WTC11 (cell line): ENCODE measurements at regions not wholly inside any gene's neighbourhood (a gene's known extent, or its start where the extent isn't known, plus 50 kb on each side); places are given as distances from the start of the nearest gene placed in this dataset.

Experiments
- ATF1 ChIP-seq: sonication (generic); formaldehyde crosslinking; IDR thresholded peaks from 2 replicates; pipeline ENCODE4 v1.8.1; 2023; ENCODE audit warnings: mild to moderate bottlenecking, moderate library complexity, missing genetic modification reagents
- CREB1 ChIP-seq: sonication (generic); formaldehyde crosslinking; IDR thresholded peaks from 2 replicates; pipeline ENCODE4 v1.8.0; 2023; ENCODE audit warnings: mild to moderate bottlenecking, missing genetic modification reagents
- NFATC4 ChIP-seq: fragments of 250-450 bp; sonication (Bioruptor Pico); IDR thresholded peaks from 2 replicates; pipeline ENCODE4 v1.9.0; 2021; ENCODE audit warnings: mild to moderate bottlenecking
- NFE2L1 ChIP-seq: sonication (generic); formaldehyde crosslinking; IDR thresholded peaks from 2 replicates; pipeline ENCODE4 v1.8.1; 2023; ENCODE audit warnings: missing genetic modification reagents
- ZNF423 ChIP-seq: fragments of 250-450 bp; sonication (Bioruptor Pico); IDR thresholded peaks from 2 replicates; pipeline ENCODE4 v2.1.2; 2022; ENCODE audit warnings: mild to moderate bottlenecking, moderate library complexity
- TF ChIP-seq, protein P1 (sequence below): sonication (generic); formaldehyde crosslinking; IDR thresholded peaks from 2 replicates; pipeline ENCODE4 v1.8.0; 2022; ENCODE audit warnings: mild to moderate bottlenecking, missing genetic modification reagents
- TF ChIP-seq, protein P2 (sequence below): sonication (generic); formaldehyde crosslinking; IDR thresholded peaks from 2 replicates; pipeline ENCODE4 v1.8.1; 2022; ENCODE audit warnings: low read depth, mild to moderate bottlenecking, moderate library complexity, missing genetic modification reagents, borderline replicate concordance
- TF ChIP-seq, protein P3 (sequence below): fragments of 200-600 bp; IDR thresholded peaks from 2 replicates; pipeline ENCODE4 v1.8.0; 2022; ENCODE audit warnings: antibody characterized with exemption
- TF ChIP-seq, protein P4 (sequence below): sonication (generic); formaldehyde crosslinking; IDR thresholded peaks from 2 replicates; pipeline ENCODE4 v1.8.0; 2022; ENCODE audit warnings: missing genetic modification reagents

DNA sequence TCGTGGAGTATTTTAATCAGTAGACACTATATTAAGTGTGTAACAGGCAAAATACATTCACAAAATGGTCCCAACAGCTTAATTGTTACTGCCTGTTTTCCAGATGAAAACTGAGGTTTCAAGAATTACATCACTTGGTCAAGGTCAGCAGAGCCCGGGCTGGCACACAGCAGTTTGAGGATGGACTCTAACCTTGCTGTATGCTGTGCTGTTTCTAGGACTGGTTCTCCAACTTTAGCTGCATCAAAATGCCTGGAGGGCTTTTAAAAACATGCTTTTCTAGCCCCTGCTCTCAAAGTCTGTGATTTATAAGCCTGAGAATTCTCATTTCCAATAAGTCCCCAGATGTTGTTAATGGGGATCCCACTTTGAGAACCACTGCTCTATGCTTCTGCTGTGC lies 247.1 kb upstream of the FZD8 start:
- no peak for TF ChIP-seq ZNF423 (CRISPR knock-in tag)
- TF ChIP-seq, protein P1, sequence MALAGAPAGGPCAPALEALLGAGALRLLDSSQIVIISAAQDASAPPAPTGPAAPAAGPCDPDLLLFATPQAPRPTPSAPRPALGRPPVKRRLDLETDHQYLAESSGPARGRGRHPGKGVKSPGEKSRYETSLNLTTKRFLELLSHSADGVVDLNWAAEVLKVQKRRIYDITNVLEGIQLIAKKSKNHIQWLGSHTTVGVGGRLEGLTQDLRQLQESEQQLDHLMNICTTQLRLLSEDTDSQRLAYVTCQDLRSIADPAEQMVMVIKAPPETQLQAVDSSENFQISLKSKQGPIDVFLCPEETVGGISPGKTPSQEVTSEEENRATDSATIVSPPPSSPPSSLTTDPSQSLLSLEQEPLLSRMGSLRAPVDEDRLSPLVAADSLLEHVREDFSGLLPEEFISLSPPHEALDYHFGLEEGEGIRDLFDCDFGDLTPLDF (CRISPR knock-in tag) = no peak
- TF ChIP-seq, protein P2, sequence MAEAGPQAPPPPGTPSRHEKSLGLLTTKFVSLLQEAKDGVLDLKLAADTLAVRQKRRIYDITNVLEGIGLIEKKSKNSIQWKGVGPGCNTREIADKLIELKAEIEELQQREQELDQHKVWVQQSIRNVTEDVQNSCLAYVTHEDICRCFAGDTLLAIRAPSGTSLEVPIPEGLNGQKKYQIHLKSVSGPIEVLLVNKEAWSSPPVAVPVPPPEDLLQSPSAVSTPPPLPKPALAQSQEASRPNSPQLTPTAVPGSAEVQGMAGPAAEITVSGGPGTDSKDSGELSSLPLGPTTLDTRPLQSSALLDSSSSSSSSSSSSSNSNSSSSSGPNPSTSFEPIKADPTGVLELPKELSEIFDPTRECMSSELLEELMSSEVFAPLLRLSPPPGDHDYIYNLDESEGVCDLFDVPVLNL (CRISPR knock-in tag) = no peak
- TF ChIP-seq, protein P3, sequence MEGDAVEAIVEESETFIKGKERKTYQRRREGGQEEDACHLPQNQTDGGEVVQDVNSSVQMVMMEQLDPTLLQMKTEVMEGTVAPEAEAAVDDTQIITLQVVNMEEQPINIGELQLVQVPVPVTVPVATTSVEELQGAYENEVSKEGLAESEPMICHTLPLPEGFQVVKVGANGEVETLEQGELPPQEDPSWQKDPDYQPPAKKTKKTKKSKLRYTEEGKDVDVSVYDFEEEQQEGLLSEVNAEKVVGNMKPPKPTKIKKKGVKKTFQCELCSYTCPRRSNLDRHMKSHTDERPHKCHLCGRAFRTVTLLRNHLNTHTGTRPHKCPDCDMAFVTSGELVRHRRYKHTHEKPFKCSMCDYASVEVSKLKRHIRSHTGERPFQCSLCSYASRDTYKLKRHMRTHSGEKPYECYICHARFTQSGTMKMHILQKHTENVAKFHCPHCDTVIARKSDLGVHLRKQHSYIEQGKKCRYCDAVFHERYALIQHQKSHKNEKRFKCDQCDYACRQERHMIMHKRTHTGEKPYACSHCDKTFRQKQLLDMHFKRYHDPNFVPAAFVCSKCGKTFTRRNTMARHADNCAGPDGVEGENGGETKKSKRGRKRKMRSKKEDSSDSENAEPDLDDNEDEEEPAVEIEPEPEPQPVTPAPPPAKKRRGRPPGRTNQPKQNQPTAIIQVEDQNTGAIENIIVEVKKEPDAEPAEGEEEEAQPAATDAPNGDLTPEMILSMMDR = no peak
- no peak for TF ChIP-seq NFE2L1 (CRISPR knock-in tag)
- TF ChIP-seq, protein P4, sequence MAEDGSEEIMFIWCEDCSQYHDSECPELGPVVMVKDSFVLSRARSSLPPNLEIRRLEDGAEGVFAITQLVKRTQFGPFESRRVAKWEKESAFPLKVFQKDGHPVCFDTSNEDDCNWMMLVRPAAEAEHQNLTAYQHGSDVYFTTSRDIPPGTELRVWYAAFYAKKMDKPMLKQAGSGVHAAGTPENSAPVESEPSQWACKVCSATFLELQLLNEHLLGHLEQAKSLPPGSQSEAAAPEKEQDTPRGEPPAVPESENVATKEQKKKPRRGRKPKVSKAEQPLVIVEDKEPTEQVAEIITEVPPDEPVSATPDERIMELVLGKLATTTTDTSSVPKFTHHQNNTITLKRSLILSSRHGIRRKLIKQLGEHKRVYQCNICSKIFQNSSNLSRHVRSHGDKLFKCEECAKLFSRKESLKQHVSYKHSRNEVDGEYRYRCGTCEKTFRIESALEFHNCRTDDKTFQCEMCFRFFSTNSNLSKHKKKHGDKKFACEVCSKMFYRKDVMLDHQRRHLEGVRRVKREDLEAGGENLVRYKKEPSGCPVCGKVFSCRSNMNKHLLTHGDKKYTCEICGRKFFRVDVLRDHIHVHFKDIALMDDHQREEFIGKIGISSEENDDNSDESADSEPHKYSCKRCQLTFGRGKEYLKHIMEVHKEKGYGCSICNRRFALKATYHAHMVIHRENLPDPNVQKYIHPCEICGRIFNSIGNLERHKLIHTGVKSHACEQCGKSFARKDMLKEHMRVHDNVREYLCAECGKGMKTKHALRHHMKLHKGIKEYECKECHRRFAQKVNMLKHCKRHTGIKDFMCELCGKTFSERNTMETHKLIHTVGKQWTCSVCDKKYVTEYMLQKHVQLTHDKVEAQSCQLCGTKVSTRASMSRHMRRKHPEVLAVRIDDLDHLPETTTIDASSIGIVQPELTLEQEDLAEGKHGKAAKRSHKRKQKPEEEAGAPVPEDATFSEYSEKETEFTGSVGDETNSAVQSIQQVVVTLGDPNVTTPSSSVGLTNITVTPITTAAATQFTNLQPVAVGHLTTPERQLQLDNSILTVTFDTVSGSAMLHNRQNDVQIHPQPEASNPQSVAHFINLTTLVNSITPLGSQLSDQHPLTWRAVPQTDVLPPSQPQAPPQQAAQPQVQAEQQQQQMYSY = no peak
- TF ChIP-seq ATF1 (CRISPR knock-in tag) = no peak
- no peak for TF ChIP-seq CREB1 (CRISPR knock-in tag)
- no peak for TF ChIP-seq NFATC4 (CRISPR knock-in tag)
